ENCODE measurements at regions not wholly inside any gene's neighbourhood (a gene's known extent, or its start where the extent isn't known, plus 50 kb on each side); places are given as distances from the start of the nearest gene placed in this dataset.

GRCh38 chr10:124264271-124264670, 154.5 kb downstream of the OAT start:
- TF ChIP-seq EZH2phosphoT487 (IDR thresholded peaks at IDR 0.05; ENCODE audit: unreplicated experiment), result no peak
- TF ChIP-seq ETS1 (IDR thresholded peaks at IDR 0.05), result no peak
- TF ChIP-seq CTCF (conservative IDR thresholded peaks at IDR 0.05; ENCODE audit: low read depth in 2 of 2), result no peak
- TF ChIP-seq EZH2 (IDR thresholded peaks at IDR 0.05; ENCODE audit: low read depth, unreplicated experiment), result no peak
- TF ChIP-seq JUNB (IDR thresholded peaks at IDR 0.05; ENCODE audit: unreplicated experiment), result no peak
- TF ChIP-seq POLR2AphosphoS5 (IDR thresholded peaks at IDR 0.05; ENCODE audit: low read depth), result no peak
- no peak for TF ChIP-seq CREB1 (CRISPR knock-in tag; IDR thresholded peaks at IDR 0.05; ENCODE audit: low read depth)
- TF ChIP-seq STAT1 (IDR thresholded peaks at IDR 0.05; ENCODE audit: unreplicated experiment), result no peak
